Smooth muscle cell (in vitro differentiated cells): ENCODE measurements at regions not wholly inside any gene's neighbourhood (a gene's known extent, or its start where the extent isn't known, plus 50 kb on each side); places are given as distances from the start of the nearest gene placed in this dataset.
"Not testable (repeated sequence)": the region's sequence is repeated elsewhere in the genome, so short reads cannot be mapped to it uniquely, and the experiment has no call there.

ENCODE experiments used
- DNase-seq: peaks from one replicate; lab custom pipeline; 2025; ENCODE audit not compliant: unreplicated experiment; lab: John Stamatoyannopoulos, UW
- H2AFZ ChIP-seq: fragments of 200-600 bp; sonication (generic); 2 replicates; pipeline ENCODE4 v1.6.0; 2016; ENCODE audit warnings: antibody characterized with exemption, low read depth, mild to moderate bottlenecking
- H3F3A ChIP-seq: fragments of 200-600 bp; sonication (generic); 2 replicates; pipeline ENCODE4 v1.6.0; 2017; ENCODE audit warnings: antibody characterized with exemption, low read depth
- H3K27ac ChIP-seq: fragments of 200-600 bp; sonication (generic); 2 replicates; pipeline ENCODE4 v1.5.1; 2016; ENCODE audit warnings: low read depth, mild to moderate bottlenecking
- H3K27me3 ChIP-seq: fragments of 200-600 bp; sonication (generic); 2 replicates; pipeline ENCODE4 v1.6.1; 2016; ENCODE audit warnings: low read depth, mild to moderate bottlenecking
- H3K36me3 ChIP-seq: fragments of 200-600 bp; sonication (generic); 2 replicates; pipeline ENCODE4 v1.5.1; 2016; ENCODE audit warnings: low read depth
- H3K4me1 ChIP-seq: fragments of 200-600 bp; sonication (generic); 2 replicates; pipeline ENCODE4 v1.5.1; 2016; ENCODE audit warnings: low read depth
- H3K4me2 ChIP-seq: fragments of 200-600 bp; sonication (generic); 2 replicates; pipeline ENCODE4 v1.6.0; 2016; ENCODE audit warnings: mild to moderate bottlenecking
- H3K4me3 ChIP-seq: fragments of 200-600 bp; sonication (generic); 2 replicates; pipeline ENCODE4 v1.5.1; 2016; ENCODE audit warnings: mild to moderate bottlenecking
- H3K79me2 ChIP-seq: fragments of 200-600 bp; sonication (generic); 2 replicates; pipeline ENCODE4 v1.6.0; 2016; ENCODE audit warnings: low read depth, mild to moderate bottlenecking
- H3K9ac ChIP-seq: fragments of 200-600 bp; sonication (generic); 2 replicates; pipeline ENCODE4 v1.6.0; 2016; ENCODE audit warnings: low read depth
- H3K9me3 ChIP-seq: fragments of 200-600 bp; sonication (generic); replicated peaks from 2 replicates; pipeline ENCODE4 v1.5.1; 2016; ENCODE audit warnings: low read depth
- H4K20me1 ChIP-seq: fragments of 200-600 bp; sonication (generic); 2 replicates; pipeline ENCODE4 v1.6.0; 2016; ENCODE audit warnings: low read depth
- WGBS: methylation state at CpG from one replicate; pipeline ENCODE4 v1.1.7; 2016; ENCODE audit warnings: low lambda C conversion rate; 5-methylcytosine and 5-hydroxymethylcytosine counted together
- TF ChIP-seq, protein P1 (sequence below): fragments of 200-600 bp; sonication (generic); IDR thresholded peaks from 2 replicates; pipeline ENCODE4 v1.5.1; 2017; ENCODE audit warnings: borderline replicate concordance, mild to moderate bottlenecking, antibody characterized with exemption; ENCODE audit not compliant: insufficient read depth, poor library complexity, severe bottlenecking

DNA sequence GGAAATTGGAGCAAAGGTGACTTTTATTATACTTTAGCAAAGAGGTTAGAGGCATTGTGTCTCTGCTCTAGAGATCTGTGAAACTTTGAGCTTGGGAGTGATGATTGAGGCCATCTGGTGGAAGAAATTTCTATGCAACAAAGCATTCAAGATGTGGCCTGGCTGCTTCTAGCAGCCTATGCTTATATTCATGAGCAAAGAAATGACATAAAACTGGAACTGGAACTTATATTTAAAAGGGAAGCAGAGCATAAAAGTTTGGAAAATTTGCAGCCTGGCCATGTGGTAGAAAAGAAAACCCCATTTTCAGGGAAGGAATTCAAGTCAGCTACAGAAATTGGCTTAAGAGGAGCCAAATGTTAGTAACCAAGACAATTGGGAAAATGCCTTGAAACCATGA is 70.4 kb downstream of the SDR9C7 start:
- no peak overlapping the region for H3K4me3 ChIP-seq
- H3F3A ChIP-seq = no peaks in the 10 kb centered on the region
- H2AFZ ChIP-seq = no peak overlapping the region
- H3K27me3 ChIP-seq = no peaks in the 10 kb centered on the region
- DNase-seq = no peak
- H3K9ac ChIP-seq = no peak overlapping the region
- no peak overlapping the region for H3K27ac ChIP-seq
- no peaks in the 10 kb centered on the region for H3K4me1 ChIP-seq
- TF ChIP-seq, protein P1, sequence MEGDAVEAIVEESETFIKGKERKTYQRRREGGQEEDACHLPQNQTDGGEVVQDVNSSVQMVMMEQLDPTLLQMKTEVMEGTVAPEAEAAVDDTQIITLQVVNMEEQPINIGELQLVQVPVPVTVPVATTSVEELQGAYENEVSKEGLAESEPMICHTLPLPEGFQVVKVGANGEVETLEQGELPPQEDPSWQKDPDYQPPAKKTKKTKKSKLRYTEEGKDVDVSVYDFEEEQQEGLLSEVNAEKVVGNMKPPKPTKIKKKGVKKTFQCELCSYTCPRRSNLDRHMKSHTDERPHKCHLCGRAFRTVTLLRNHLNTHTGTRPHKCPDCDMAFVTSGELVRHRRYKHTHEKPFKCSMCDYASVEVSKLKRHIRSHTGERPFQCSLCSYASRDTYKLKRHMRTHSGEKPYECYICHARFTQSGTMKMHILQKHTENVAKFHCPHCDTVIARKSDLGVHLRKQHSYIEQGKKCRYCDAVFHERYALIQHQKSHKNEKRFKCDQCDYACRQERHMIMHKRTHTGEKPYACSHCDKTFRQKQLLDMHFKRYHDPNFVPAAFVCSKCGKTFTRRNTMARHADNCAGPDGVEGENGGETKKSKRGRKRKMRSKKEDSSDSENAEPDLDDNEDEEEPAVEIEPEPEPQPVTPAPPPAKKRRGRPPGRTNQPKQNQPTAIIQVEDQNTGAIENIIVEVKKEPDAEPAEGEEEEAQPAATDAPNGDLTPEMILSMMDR = no peak
- peaks cover 6% of the 10 kb centered on the region for H3K9me3 ChIP-seq
- no peak overlapping the region for H3K4me2 ChIP-seq
- H3K79me2 ChIP-seq = no peaks in the 10 kb centered on the region
- H4K20me1 ChIP-seq = no peaks in the 10 kb centered on the region
- no peaks in the 10 kb centered on the region for H3K36me3 ChIP-seq

DNA sequence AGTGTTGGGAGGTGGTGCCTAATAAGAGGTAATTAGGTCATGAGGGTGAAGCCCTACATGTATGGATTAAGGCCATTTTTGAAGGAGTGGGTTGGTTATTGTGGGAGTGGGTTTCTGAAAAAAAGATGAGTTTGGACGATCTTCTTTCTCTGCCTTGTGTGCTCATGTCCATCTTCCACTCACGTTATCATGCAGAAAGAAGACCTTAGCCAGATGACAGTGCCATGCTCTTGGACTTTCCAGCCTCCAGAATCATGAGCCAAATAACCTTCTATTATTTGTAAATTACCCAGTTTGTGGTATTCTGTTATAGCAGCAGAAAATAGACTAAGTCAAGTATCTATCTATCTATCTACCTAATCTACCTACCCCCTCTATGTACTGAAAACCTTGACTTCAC is 71.9 kb downstream of the SDR9C7 start:
- Histone ChIP-seq H3K79me2 (no peaks in the 10 kb centered on the region), H3K9ac (no peak overlapping the region), H3K36me3 (no peaks in the 10 kb centered on the region), H3K4me1 (no peaks in the 10 kb centered on the region), H4K20me1 (no peaks in the 10 kb centered on the region), H2AFZ (no peak overlapping the region), H3K27me3 (no peaks in the 10 kb centered on the region), H3F3A (no peaks in the 10 kb centered on the region), H3K4me2 (no peak overlapping the region), H3K9me3 (no peaks in the 10 kb centered on the region), H3K27ac (no peak overlapping the region), H3K4me3 (no peak overlapping the region)
- DNase-seq = no peak
- 62% methylated on average over 2 of the region's 2 CpGs for WGBS
- TF ChIP-seq, protein P1 = no peak

DNA sequence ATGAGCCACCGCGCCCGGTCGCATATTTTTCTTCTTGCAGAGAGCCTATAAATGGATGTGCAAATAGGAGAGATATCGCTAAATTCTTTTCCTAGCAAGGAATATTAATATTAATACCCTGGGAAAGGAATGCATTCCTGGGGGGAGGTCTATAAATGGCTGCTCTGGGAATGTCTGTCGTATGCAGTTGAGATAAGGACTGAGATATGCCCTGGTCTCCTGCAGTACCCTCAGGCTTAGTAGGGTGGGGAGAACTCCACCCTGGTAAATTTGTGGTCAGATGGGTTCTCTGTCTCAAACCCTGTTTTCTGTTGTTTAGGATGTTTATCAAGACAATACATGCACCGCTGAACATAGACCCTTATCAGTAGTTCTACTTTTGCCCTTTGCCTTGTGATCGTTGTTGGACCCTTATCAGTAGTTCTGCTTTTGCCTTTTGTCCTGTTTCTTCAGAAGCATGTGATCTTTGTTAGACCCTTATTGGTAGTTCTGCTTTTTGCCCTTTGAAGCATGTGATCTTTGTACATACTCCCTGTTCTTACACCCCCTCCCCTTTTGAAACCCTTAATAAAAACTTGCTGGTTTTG is 80.7 kb downstream of the SDR9C7 start:
- H2AFZ ChIP-seq, H3K36me3 ChIP-seq, H4K20me1 ChIP-seq, H3F3A ChIP-seq, H3K4me2 ChIP-seq, DNase-seq, H3K4me3 ChIP-seq, H3K4me1 ChIP-seq, H3K79me2 ChIP-seq, H3K27me3 ChIP-seq, H3K9me3 ChIP-seq, H3K9ac ChIP-seq, H3K27ac ChIP-seq: not testable (repeated sequence)
- WGBS = 80% methylated on average over 8 of the region's 8 CpGs

DNA sequence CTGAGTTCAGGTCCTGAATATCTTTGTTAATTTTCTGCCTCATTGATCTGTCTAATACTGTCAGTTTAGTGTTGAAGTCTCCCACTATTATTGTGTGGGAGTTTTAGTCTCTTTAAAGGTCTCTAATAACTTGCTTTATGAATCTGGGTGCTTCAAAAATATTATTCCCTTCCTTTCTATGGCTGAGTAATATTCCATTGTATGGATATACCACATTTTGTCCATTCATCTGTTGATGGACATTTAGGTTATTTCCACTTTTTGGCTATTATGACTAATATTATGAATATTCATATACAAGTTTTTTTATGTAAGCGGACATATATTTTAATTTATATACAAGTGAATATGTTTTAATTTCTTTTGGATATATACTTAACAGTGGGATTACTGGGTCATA is 82.7 kb downstream of the SDR9C7 start:
- Histone ChIP-seq H3K9ac (no peak overlapping the region), H3K4me1 (no peaks in the 10 kb centered on the region), H3K27me3 (no peaks in the 10 kb centered on the region), H4K20me1 (no peaks in the 10 kb centered on the region), H3K36me3 (no peaks in the 10 kb centered on the region), H2AFZ (no peak overlapping the region), H3K4me2 (no peak overlapping the region), H3K9me3 (peaks cover 6% of the 10 kb centered on the region), H3F3A (no peaks in the 10 kb centered on the region), H3K4me3 (no peak overlapping the region), H3K79me2 (no peaks in the 10 kb centered on the region), H3K27ac (no peak overlapping the region)
- no peak for DNase-seq
- 100% methylated on average over 1 of the region's 1 CpG for WGBS
- TF ChIP-seq, protein P1 = no peak
